Natural killer cell (primary cell): ENCODE measurements at regions not wholly inside any gene's neighbourhood (a gene's known extent, or its start where the extent isn't known, plus 50 kb on each side); places are given as distances from the start of the nearest gene placed in this dataset.

Experiments
- ATAC-seq, 3 donors: fragments of 150-1000 bp in 2 of 3; fragments of 200-7000 bp in 1 of 3; cut with Tn5 transposase; 1 replicate in 1 of 3; 2 replicates in 2 of 3; pipeline ENCODE4 v1.10.0; 2021; ENCODE audit warnings: mild to moderate bottlenecking in 2 of 3, moderate library complexity in 2 of 3
- DNase-seq, 2 donors: peaks; one replicate each; pipeline versions ENCODE4 v3.0.0 to v3.0.0-alpha.2; 2013 to 2021; ENCODE audit warnings: mixed read lengths in 1 of 2
- H3K27ac ChIP-seq: one replicate; pipeline ENCODE4 v1.5.1; 2013; ENCODE audit warnings: mild to moderate bottlenecking, low read length
- H3K27me3 ChIP-seq: one replicate; pipeline ENCODE4 v1.6.1; 2013; ENCODE audit warnings: low read length; ENCODE audit not compliant: control insufficient read depth, insufficient read depth
- H3K36me3 ChIP-seq: one replicate; pipeline ENCODE4 v1.6.1; 2013; ENCODE audit warnings: low read length; ENCODE audit not compliant: control insufficient read depth, insufficient read depth
- H3K4me1 ChIP-seq: one replicate; pipeline ENCODE4 v1.6.1; 2013; ENCODE audit warnings: low read length; ENCODE audit not compliant: control insufficient read depth, insufficient read depth
- H3K4me3 ChIP-seq: one replicate; pipeline ENCODE4 v1.5.1; 2013; ENCODE audit warnings: low read length
- H3K9me3 ChIP-seq: one replicate; pipeline ENCODE4 v1.6.1; 2013; ENCODE audit warnings: low read length; ENCODE audit not compliant: control insufficient read depth, insufficient read depth
- H3K27ac Mint-ChIP-seq, 2 donors: one replicate each; pipeline ENCODE4 v1.8.0; 2022; ENCODE audit warnings: mild to moderate bottlenecking in 2 of 2, mixed read lengths in 2 of 2, moderate library complexity in 1 of 2
- H3K27me3 Mint-ChIP-seq, 2 donors: one replicate each; pipeline ENCODE4 v1.8.0; 2022; ENCODE audit warnings: low read depth in 2 of 2, mixed read lengths in 2 of 2
- H3K36me3 Mint-ChIP-seq: one replicate; pipeline ENCODE4 v1.8.0; 2022; ENCODE audit warnings: mixed read lengths
- H3K4me1 Mint-ChIP-seq, 2 donors: one replicate each; pipeline ENCODE4 v1.8.0; 2022; ENCODE audit warnings: mixed read lengths in 2 of 2
- H3K4me3 Mint-ChIP-seq: one replicate; pipeline ENCODE4 v1.8.0; 2022; ENCODE audit warnings: mild to moderate bottlenecking, moderate library complexity, mixed read lengths
- H3K9me3 Mint-ChIP-seq, 2 donors: one replicate each; pipeline ENCODE4 v1.8.0; 2022; ENCODE audit warnings: mixed read lengths in 2 of 2
- CTCF ChIP-seq: fragments of 200-600 bp; IDR thresholded peaks from one replicate; pipeline ENCODE4 v1.8.0; 2022; ENCODE audit warnings: antibody characterized with exemption
- WGBS: methylation state at CpG from one replicate; pipeline ENCODE4 v1.1.7; 2013; ENCODE audit warnings: missing lambda C conversion rate; ENCODE audit not compliant: insufficient coverage; 5-methylcytosine and 5-hydroxymethylcytosine counted together
- intact Hi-C: fragments of 100-400 bp; cut with micrococcal nuclease; formaldehyde crosslinking; loops from one replicate; pipeline ENCODE4 v1.14.2; 2022

- no peak overlapping the region for H3K27ac Mint-ChIP-seq
- peaks cover 3 to 8% of the 10 kb centered on the region in 2 donors for H3K27me3 Mint-ChIP-seq
- DNase-seq: no peak
- no peaks in the 10 kb centered on the region for H3K4me1 Mint-ChIP-seq
- Histone ChIP-seq H3K27ac (no peak overlapping the region), H3K9me3 (no peaks in the 10 kb centered on the region), H3K27me3 (no peaks in the 10 kb centered on the region), H3K4me3 (no peak overlapping the region), H3K4me1 (no peaks in the 10 kb centered on the region), H3K36me3 (no peaks in the 10 kb centered on the region)
- TF ChIP-seq CTCF: no peak
- no peak for ATAC-seq
- no peaks in the 10 kb centered on the region for H3K36me3 Mint-ChIP-seq
- 77% methylated on average over 2 of the region's 2 CpGs for WGBS
- no peak overlapping the region for H3K4me3 Mint-ChIP-seq
- H3K9me3 Mint-ChIP-seq: peaks cover 2% of the 10 kb centered on the region in 2 donors
- intact Hi-C loops: no loop called here
Measured at GRCh38 chr2:71951083-71951468, 196.6 kb downstream of the CYP26B1 start.

DNA sequence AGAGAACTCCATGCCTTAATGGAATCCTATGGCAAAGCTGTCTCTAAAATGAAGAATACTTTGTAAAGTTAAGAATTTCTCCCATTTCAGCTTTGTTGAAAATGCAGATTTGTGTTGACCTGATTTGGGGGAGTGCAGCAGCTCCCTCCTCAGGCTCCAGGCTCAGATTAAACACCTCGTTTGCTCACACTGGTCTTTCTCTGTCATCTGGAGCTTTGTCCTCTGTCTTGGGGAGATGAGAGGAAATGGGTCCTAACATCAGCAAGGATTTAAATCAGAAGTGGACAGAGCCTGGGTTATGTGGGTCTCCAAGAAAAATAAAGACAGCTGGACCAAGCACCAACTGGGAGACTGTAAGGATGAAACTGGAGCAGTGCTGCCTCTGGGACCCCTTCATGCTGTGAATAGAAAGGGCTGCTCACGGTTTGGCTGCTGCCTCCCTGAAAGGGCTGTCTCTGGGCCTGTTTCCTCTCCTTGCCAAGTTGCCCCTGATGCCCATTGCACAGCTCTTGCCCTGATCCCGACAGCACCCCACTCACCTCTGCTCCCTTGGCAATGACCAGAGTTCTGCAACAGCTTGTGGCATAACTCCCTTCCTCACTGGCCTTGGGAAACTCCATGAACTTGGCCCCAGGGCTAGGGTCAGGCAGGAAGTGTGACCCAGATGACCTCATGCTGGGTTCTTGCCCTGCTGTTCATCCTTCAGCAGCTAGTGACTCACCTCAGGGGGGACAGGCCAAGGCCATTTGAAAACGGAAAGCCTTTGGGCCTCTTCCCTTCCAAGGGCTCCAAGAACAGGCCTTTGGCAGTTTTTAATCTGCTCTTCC lies 197.2 kb downstream of the CYP26B1 start:
- Histone ChIP-seq H3K4me1 (no peaks in the 10 kb centered on the region), H3K4me3 (no peak overlapping the region), H3K9me3 (no peaks in the 10 kb centered on the region), H3K27me3 (no peaks in the 10 kb centered on the region), H3K27ac (no peak overlapping the region), H3K36me3 (no peaks in the 10 kb centered on the region)
- no peak for DNase-seq
- intact Hi-C loops: no loop called here
- no peak overlapping the region for H3K4me3 Mint-ChIP-seq
- 74% methylated on average over 4 of the region's 4 CpGs for WGBS
- H3K27ac Mint-ChIP-seq: no peak overlapping the region
- H3K27me3 Mint-ChIP-seq: peaks cover 3 to 8% of the 10 kb centered on the region in 2 donors
- H3K9me3 Mint-ChIP-seq: peaks cover 2% of the 10 kb centered on the region in 2 donors
- no peaks in the 10 kb centered on the region for H3K36me3 Mint-ChIP-seq
- no peak for TF ChIP-seq CTCF
- no peak for ATAC-seq
- no peaks in the 10 kb centered on the region for H3K4me1 Mint-ChIP-seq

GRCh38 chr2:71949537-71949798 lies 198.2 kb downstream of the CYP26B1 start:
- no peak overlapping the region for H3K27ac ChIP-seq
- intact Hi-C loops: no loop called here
- Mint-ChIP-seq H3K4me3 (no peak overlapping the region), H3K4me1 (no peaks in the 10 kb centered on the region), H3K27ac (no peak overlapping the region), H3K27me3 (peaks cover under 1 to 3% of the 10 kb centered on the region in 2 donors), H3K9me3 (no peaks in the 10 kb centered on the region), H3K36me3 (no peaks in the 10 kb centered on the region)
- WGBS: 92% methylated on average over 3 of the region's 3 CpGs
- H3K4me3 ChIP-seq: no peak overlapping the region
- no peaks in the 10 kb centered on the region for H3K27me3 ChIP-seq
- TF ChIP-seq CTCF: no peak
- H3K4me1 ChIP-seq: no peaks in the 10 kb centered on the region
- H3K9me3 ChIP-seq: no peaks in the 10 kb centered on the region
- DNase-seq (no peak), ATAC-seq (no peak)
- H3K36me3 ChIP-seq: no peaks in the 10 kb centered on the region
